Activated CD8-positive, alpha-beta T cell treated with anti-CD3 and anti-CD28 coated beads, Interleukin-2, amount 10 ng/mL, durations not matched to agents 7 days and 5 days (primary cell): ENCODE measurements at regions not wholly inside any gene's neighbourhood (a gene's known extent, or its start where the extent isn't known, plus 50 kb on each side); places are given as distances from the start of the nearest gene placed in this dataset.

Experiments
- ATAC-seq: fragments of 150-1000 bp; cut with Tn5 transposase; one replicate; pipeline ENCODE4 v1.10.0; 2021; ENCODE audit warnings: moderate library complexity
- CTCF ChIA-PET: fragments of 350-600 bp; sonication (Branson Sonifier 250); formaldehyde crosslinking; loops from one replicate; lab custom pipeline; 2021; ENCODE audit warnings: antibody characterized with exemption; lab: Charles Lee
- POLR2A ChIA-PET: fragments of 350-600 bp; sonication (Branson Sonifier 250); formaldehyde crosslinking; loops from one replicate; lab custom pipeline; 2021; ENCODE audit warnings: antibody characterized with exemption; lab: Charles Lee
- DNase-seq: peaks from one replicate; pipeline ENCODE4 v3.0.0-alpha.2; 2020
- H3K27ac Mint-ChIP-seq: one replicate; pipeline ENCODE4 v1.8.0; 2021; ENCODE audit warnings: mild to moderate bottlenecking, mixed read lengths
- H3K27me3 Mint-ChIP-seq: one replicate; pipeline ENCODE4 v1.8.0; 2021; ENCODE audit warnings: low read depth, mixed read lengths
- H3K36me3 Mint-ChIP-seq: one replicate; pipeline ENCODE4 v1.8.0; 2021; ENCODE audit warnings: low read depth, mixed read lengths
- H3K4me1 Mint-ChIP-seq: one replicate; pipeline ENCODE4 v1.8.0; 2021; ENCODE audit warnings: low read depth, mixed read lengths
- H3K4me3 Mint-ChIP-seq: one replicate; pipeline ENCODE4 v1.8.0; 2021; ENCODE audit warnings: mild to moderate bottlenecking, mixed read lengths
- H3K9me3 Mint-ChIP-seq: one replicate; pipeline ENCODE4 v1.8.0; 2022; ENCODE audit warnings: mixed read lengths; ENCODE audit not compliant: insufficient read depth

DNA sequence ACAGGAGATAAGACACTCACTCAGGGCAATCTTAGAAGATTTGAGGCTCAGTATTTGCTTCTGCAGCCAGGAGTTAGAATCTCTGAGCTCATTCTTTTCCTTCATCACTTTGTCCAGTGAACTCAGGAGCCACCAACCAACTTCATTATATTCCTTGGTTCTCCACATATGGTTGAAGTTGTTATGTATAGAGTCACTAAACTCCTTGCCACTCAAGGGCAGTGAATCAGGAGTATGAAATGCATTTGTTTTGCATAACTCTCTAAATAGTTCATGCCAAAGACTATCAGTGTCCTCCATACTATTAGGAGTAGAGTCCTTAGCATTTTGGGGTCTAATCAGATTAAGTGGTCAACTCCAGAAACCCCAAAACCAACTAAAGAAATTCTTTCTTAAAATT, 150.6 kb downstream of the CCDC59 start:
- Mint-ChIP-seq H3K9me3 (peaks cover 22% of the 10 kb centered on the region), H3K27ac (no peak overlapping the region), H3K4me1 (no peaks in the 10 kb centered on the region), H3K4me3 (no peak overlapping the region), H3K27me3 (no peaks in the 10 kb centered on the region), H3K36me3 (no peaks in the 10 kb centered on the region)
- ChIA-PET CTCF (no interaction called here), POLR2A (no interaction called here)
- ATAC-seq (no peak), DNase-seq (no peak)

DNA sequence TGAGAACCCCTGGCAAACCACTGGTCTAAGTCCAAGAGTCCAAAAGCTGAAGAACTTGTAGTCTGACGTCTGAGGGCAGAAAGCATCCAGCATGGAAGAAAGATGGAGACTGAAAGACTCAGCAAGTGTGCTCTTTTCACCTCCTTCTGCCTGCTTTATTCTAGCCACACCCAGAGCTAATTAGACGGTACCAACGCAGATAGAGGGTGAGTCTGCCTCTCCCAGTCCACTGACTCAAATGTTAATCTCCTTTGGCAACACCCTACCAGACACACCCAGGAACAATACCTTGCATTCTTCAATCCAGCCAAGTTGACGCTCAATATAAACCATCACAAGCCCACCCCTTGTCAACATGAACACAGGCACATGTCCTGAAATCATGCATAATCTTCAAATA, 155.1 kb downstream of the CCDC59 start:
- Mint-ChIP-seq H3K9me3 (no peaks in the 10 kb centered on the region), H3K4me3 (no peak overlapping the region), H3K4me1 (no peaks in the 10 kb centered on the region), H3K27ac (no peak overlapping the region), H3K36me3 (no peaks in the 10 kb centered on the region), H3K27me3 (no peaks in the 10 kb centered on the region)
- ChIA-PET CTCF (no interaction called here), POLR2A (no interaction called here)
- DNase-seq, result no peak
- ATAC-seq, result no peak

DNA sequence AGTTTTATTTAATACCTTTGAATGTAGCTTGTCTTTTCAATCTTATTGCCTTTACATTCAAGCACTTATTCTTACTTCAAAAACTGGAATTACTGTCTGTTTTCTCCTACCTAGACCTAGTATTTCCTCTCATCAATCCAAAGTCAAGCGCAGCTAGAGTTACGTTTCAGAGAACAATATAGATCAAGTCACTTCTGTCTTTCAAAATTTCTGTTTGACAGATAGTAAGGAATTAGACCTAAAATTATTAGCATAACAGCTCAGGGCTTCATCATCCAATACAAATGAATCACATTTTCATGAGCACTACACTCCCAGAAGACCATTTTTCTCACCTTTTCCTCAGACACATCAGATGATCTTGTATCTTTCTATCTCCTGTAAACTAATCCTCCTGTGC, 170.6 kb downstream of the CCDC59 start:
- no peaks in the 10 kb centered on the region for H3K36me3 Mint-ChIP-seq
- no peaks in the 10 kb centered on the region for H3K27me3 Mint-ChIP-seq
- ChIA-PET CTCF (no interaction called here), POLR2A (no interaction called here)
- no peak overlapping the region for H3K27ac Mint-ChIP-seq
- DNase-seq (no peak), ATAC-seq (no peak)
- no peak overlapping the region for H3K4me3 Mint-ChIP-seq
- H3K9me3 Mint-ChIP-seq, result no peaks in the 10 kb centered on the region
- no peaks in the 10 kb centered on the region for H3K4me1 Mint-ChIP-seq

DNA sequence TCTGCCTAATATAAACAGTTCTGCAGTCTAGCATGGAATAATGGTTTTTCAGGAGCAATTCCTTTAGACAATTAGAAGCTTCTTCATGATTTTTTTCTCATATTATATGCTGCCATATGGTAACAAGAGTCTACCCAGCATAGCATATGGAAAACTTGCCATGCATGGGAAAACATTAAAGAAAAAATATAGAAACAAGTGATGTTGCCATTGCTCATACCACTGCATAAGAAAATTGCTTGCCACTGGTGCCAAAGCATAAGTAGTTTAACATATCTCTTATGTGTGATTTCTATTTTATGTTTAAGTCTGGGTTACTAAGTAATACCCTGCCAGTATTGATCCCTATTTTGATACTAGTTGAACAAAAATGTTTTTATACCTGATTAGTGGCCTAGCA, 171.2 kb downstream of the CCDC59 start:
- ATAC-seq, result no peak

DNA sequence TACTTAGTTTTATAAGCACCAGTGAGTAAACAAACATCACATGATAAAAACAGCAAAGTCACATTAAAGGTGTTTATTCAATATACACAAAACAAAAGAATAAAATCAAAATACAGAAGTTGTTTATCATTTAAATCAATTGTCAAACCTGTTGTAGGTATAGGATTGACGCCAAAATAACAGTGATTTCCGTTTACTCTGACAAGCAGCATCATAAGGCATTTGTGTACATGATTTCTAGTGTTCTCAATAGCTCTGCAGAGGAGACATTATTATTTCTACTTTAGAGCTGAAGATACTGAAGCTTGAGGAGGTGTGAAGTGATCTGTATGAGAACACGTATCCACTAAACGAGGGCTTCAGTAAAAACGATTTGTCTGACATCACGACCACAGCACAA, 171.9 kb downstream of the CCDC59 start:
- Mint-ChIP-seq H3K27ac (no peak overlapping the region), H3K27me3 (no peaks in the 10 kb centered on the region), H3K9me3 (no peaks in the 10 kb centered on the region), H3K4me3 (no peak overlapping the region), H3K4me1 (no peaks in the 10 kb centered on the region), H3K36me3 (no peaks in the 10 kb centered on the region)
- no peak for DNase-seq
- no peak for ATAC-seq
- ChIA-PET CTCF (no interaction called here), POLR2A (no interaction called here)

More for the DNA sequence above, 171.2 kb downstream of the CCDC59 start:
- Mint-ChIP-seq H3K4me3 (no peak overlapping the region), H3K27ac (no peak overlapping the region), H3K4me1 (no peaks in the 10 kb centered on the region), H3K9me3 (no peaks in the 10 kb centered on the region), H3K36me3 (no peaks in the 10 kb centered on the region), H3K27me3 (no peaks in the 10 kb centered on the region)
- DNase-seq, result no peak
- CTCF ChIA-PET, result no interaction called here
- POLR2A ChIA-PET, result no interaction called here

DNA sequence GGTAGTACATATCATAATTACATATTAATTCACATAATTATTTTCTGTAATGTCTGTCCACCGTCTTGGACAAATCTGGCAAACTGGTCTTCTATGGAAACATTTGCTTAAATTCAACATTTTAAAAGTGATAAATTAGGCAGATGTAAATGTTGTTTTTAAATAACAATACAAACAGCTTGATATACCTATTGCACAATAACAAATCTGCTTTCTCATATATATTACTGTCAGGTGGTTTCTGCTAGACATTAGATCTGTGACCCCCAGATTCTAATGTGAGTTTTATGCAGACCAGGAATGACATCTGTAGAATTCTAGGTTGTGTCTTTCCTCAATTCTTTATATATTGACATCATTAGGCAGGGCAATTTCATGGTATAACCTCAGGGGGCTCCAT, 173.3 kb downstream of the CCDC59 start:
- Mint-ChIP-seq H3K27ac (no peak overlapping the region), H3K27me3 (no peaks in the 10 kb centered on the region), H3K4me3 (no peak overlapping the region), H3K36me3 (no peaks in the 10 kb centered on the region), H3K4me1 (no peaks in the 10 kb centered on the region), H3K9me3 (no peaks in the 10 kb centered on the region)
- CTCF ChIA-PET, result no interaction called here
- POLR2A ChIA-PET, result no interaction called here
- ATAC-seq, result no peak
- DNase-seq, result no peak

DNA sequence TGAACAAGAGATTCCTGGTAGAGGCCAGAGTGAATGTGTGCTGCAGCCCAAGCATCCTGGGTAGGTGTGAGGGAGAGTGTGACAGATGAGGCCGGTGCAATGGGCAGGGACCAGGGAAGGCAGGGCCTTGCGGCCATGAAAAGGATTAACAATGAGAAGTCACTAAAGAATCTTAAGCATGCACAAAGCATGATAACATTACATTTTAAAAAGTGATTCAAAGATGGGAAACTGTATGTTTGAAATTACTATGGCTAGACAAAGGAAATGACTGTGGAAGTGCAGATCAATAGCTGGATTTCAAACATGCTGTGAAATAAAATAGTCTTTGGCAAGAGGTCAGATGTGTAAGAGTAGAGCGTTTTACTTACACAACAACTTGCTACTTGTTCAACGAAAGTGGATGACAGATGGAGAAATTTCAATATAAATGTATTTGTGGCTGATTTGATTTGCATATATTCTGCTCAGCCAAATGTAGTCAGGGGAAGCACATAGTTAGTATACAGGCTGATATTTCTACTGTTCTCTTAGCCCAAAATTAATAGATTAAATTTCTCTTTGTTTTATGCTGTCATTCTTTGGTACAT, 175.5 kb downstream of the CCDC59 start:
- CTCF ChIA-PET, result no interaction called here
- H3K4me3 Mint-ChIP-seq, result no peak overlapping the region
- no peaks in the 10 kb centered on the region for H3K9me3 Mint-ChIP-seq
- H3K36me3 Mint-ChIP-seq, result no peaks in the 10 kb centered on the region
- no peak overlapping the region for H3K27ac Mint-ChIP-seq
- ATAC-seq, result no peak
- POLR2A ChIA-PET, result no interaction called here
- no peak for DNase-seq
- no peaks in the 10 kb centered on the region for H3K27me3 Mint-ChIP-seq
- H3K4me1 Mint-ChIP-seq, result no peaks in the 10 kb centered on the region

DNA sequence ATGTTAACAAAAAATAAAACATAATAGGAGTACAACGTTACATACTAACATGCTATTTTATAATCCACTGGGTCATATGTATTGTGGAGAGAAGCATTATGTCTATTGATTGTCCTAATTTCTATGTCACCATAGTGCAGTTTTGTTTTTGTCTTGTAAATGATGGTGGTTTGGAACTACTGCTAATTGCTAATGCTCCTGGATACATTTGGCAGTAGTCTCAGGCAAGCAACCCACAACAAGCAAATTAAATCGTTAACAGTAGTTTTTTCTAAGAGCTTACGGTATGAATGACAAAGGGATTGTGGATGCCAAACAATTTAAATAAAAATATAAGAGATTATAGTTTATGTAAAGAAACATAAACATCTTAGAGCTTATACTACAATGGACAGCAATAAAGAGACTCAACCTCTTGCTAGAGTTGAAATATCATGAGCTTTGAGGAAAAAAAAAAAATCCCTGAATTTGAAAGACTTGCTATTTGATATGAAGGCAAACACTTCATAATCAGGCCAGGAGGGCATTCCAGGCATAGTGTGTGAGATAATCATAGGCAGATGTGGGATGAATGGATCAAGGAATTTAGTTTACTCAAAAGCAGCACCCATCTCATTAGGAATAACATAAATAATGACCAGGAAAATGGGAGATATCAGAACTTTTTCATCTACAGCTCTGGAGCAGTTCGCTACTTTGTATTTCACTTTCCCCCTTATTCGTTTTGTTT, 181.3 kb downstream of the CCDC59 start:
- CTCF ChIA-PET, result no interaction called here
- Mint-ChIP-seq H3K27me3 (no peaks in the 10 kb centered on the region), H3K9me3 (no peaks in the 10 kb centered on the region), H3K4me1 (no peaks in the 10 kb centered on the region), H3K36me3 (no peaks in the 10 kb centered on the region), H3K27ac (no peak overlapping the region), H3K4me3 (no peak overlapping the region)
- ATAC-seq (no peak), DNase-seq (no peak)
- POLR2A ChIA-PET, result no interaction called here

DNA sequence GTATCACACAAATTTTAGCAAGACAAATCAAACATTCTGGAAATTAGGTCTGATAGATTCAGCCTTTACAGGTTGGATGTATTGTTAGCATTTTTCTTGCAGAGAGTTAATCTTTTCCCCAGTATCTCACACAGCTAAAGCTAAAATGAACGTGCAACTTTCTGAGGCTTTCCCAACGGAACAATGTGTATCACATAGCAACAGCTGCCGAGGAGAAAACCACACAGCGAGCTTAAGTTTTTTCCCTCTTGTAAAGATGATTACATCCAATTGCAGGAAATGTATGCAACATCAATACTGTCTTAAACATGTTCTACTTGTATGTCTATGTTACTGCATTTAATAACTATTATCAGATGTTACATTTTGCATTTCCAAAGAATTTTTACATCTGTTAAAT, 182.2 kb downstream of the CCDC59 start:
- Mint-ChIP-seq H3K27me3 (no peaks in the 10 kb centered on the region), H3K4me3 (no peak overlapping the region), H3K27ac (no peak overlapping the region), H3K9me3 (no peaks in the 10 kb centered on the region), H3K4me1 (no peaks in the 10 kb centered on the region), H3K36me3 (no peaks in the 10 kb centered on the region)
- no peak for ATAC-seq
- CTCF ChIA-PET, result no interaction called here
- POLR2A ChIA-PET, result no interaction called here
- no peak for DNase-seq

DNA sequence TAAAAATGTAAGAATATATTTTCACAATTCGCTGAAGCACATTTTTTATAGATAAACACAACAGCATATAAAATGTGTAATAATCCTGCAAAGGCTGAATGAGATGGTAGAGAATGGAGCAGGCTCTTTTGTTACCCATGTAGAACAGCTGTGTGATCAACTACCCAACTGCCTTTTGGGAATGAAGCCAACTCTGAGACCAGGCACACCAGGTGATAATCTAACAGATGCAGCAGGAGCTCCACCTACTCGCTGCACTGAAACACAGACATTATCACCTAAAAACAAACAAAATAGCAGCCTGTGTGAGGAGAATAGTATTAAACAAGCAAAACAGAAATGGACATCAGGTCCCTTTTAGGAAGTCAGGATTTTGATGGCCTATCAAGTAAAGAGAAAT, 183.3 kb downstream of the CCDC59 start:
- CTCF ChIA-PET, result no interaction called here
- Mint-ChIP-seq H3K27me3 (no peaks in the 10 kb centered on the region), H3K36me3 (no peaks in the 10 kb centered on the region), H3K4me3 (no peak overlapping the region), H3K4me1 (no peaks in the 10 kb centered on the region), H3K27ac (no peak overlapping the region), H3K9me3 (no peaks in the 10 kb centered on the region)
- POLR2A ChIA-PET, result no interaction called here
- ATAC-seq (no peak), DNase-seq (no peak)

DNA sequence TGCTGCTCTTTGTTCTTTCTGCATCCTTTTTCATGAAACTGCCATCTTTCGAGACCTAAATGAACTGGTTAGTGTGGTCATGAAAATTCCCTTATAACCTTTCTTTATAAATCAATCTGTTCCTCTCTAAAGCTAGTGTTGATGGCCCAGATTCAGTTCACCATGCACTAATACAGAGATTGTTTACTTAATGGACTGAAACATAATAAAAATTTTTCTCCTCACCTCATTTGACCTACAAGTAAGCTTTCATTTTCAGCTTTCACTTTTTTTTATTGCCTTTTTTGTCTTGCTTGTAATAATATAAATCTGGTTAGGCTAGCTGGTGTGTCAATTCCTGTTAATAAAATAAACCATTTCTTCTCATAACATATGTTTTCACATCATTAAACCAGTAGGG, 183.8 kb downstream of the CCDC59 start:
- ChIA-PET POLR2A (no interaction called here), CTCF (no interaction called here)
- no peaks in the 10 kb centered on the region for H3K9me3 Mint-ChIP-seq
- H3K36me3 Mint-ChIP-seq, result no peaks in the 10 kb centered on the region
- no peak overlapping the region for H3K4me3 Mint-ChIP-seq
- DNase-seq (no peak), ATAC-seq (no peak)
- H3K4me1 Mint-ChIP-seq, result no peaks in the 10 kb centered on the region
- H3K27me3 Mint-ChIP-seq, result no peaks in the 10 kb centered on the region
- H3K27ac Mint-ChIP-seq, result no peak overlapping the region

DNA sequence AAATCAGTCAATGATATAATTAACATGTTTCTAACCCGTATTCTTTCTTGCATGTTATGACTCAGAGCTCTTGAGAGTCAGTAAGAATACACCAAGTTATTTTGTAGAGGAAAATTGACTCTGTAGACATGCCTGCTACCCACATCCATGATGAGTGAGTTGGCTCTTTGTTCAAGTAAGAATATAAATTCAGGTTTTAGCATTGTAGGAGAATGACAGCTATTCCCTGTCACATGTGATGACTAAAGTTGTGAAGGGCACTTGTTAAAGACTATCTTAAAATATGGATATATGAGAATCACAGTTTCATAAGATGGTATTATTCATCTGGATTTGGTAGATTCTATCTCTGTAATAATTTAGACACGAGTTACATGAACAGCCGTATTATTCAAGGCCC, 209.1 kb downstream of the CCDC59 start:
- Mint-ChIP-seq H3K27me3 (no peaks in the 10 kb centered on the region), H3K36me3 (no peaks in the 10 kb centered on the region), H3K4me3 (no peak overlapping the region), H3K9me3 (no peaks in the 10 kb centered on the region), H3K4me1 (no peaks in the 10 kb centered on the region), H3K27ac (no peak overlapping the region)
- no peak for ATAC-seq
- DNase-seq, result no peak
- ChIA-PET POLR2A (no interaction called here), CTCF (no interaction called here)

DNA sequence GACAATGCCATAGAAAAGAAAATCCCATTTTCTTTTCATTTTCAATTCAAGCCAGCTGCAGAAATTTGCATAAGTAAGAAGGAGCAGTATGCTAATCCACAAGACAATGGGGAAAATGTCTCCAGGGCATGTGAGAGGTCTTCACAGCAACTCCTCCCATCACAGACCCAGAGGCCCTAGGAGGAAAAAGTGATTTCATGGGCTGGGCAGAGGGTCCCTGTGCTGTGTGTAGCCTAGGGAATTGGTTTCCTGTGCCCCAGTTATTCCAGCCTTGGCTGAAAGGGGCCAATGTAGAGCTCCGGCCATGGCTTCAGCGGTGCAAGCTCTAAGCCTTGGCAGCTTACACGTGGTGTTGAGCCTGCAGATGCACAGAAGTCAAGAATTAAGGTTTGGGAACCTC, 211.4 kb downstream of the CCDC59 start:
- ATAC-seq (no peak), DNase-seq (no peak)
- H3K27me3 Mint-ChIP-seq, result no peaks in the 10 kb centered on the region
- CTCF ChIA-PET, result no interaction called here
- no peak overlapping the region for H3K4me3 Mint-ChIP-seq
- H3K36me3 Mint-ChIP-seq, result no peaks in the 10 kb centered on the region
- POLR2A ChIA-PET, result no interaction called here
- no peaks in the 10 kb centered on the region for H3K9me3 Mint-ChIP-seq
- H3K27ac Mint-ChIP-seq, result no peak overlapping the region
- H3K4me1 Mint-ChIP-seq, result no peaks in the 10 kb centered on the region
